ENCODE measurements at regions not wholly inside any gene's neighbourhood (a gene's known extent, or its start where the extent isn't known, plus 50 kb on each side); places are given as distances from the start of the nearest gene placed in this dataset.

DNA sequence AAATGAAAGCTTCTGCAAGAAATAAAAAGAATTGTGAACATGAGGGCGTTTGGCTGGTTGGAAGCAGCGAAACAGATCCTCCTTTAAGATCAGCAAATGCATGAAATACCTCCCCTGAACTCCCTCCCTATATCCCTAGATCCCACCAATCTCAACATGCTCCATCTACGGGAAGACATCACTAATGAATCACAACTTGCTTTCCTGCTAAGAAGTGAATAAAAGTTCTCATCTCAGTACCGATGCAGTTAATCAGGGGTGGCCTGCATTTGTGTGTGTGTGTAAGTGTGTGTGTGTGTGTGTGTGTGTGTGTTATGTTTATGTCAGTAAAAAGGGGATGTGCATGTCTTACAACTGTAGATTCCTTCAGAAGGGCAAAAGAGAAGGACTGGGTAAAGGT, 238.7 kb downstream of the LIG4 start:
- Histone ChIP-seq H3K4me1 (ENCODE audit: insufficient read depth, low read length) (no peaks in the 10 kb centered on the region), H3K27ac (ENCODE audit: low read length) (no peak overlapping the region), H3K79me2 (ENCODE audit: low read length) (no peaks in the 10 kb centered on the region), H3K9ac (ENCODE audit: low read length) (no peak overlapping the region), H3K4me3 (ENCODE audit: low read length) (no peak overlapping the region), H3K9me3 (ENCODE audit: low read length) (no peaks in the 10 kb centered on the region), H3K9me2 (replicated peaks; ENCODE audit: low read length) (no peaks in the 10 kb centered on the region), H3K4me2 (ENCODE audit: low read length) (no peak overlapping the region), H3F3A (ENCODE audit: low read length, unreplicated experiment) (no peaks in the 10 kb centered on the region), H2AFZ (ENCODE audit: low read length) (no peak overlapping the region), H3K27me3 (ENCODE audit: low read length) (no peaks in the 10 kb centered on the region), H3K36me3 (ENCODE audit: low read depth, low read length) (no peaks in the 10 kb centered on the region), H4K20me1 (ENCODE audit: low read length) (no peaks in the 10 kb centered on the region)
- ChIA-PET POLR2A (ENCODE audit: unreplicated experiment) (interaction anchor here (0.7 kb wide), 1 partner anchor 157 kb away, joined by 5 read pairs; no protein-coding TSS in a partner anchor), CTCF (no interaction called here)
- ATAC-seq (no peak), DNase-seq (no peak)
- TF ChIP-seq EZH2 (IDR thresholded peaks at IDR 0.05; ENCODE audit: low read length, unreplicated experiment), result no peak
- TF ChIP-seq, protein P1, sequence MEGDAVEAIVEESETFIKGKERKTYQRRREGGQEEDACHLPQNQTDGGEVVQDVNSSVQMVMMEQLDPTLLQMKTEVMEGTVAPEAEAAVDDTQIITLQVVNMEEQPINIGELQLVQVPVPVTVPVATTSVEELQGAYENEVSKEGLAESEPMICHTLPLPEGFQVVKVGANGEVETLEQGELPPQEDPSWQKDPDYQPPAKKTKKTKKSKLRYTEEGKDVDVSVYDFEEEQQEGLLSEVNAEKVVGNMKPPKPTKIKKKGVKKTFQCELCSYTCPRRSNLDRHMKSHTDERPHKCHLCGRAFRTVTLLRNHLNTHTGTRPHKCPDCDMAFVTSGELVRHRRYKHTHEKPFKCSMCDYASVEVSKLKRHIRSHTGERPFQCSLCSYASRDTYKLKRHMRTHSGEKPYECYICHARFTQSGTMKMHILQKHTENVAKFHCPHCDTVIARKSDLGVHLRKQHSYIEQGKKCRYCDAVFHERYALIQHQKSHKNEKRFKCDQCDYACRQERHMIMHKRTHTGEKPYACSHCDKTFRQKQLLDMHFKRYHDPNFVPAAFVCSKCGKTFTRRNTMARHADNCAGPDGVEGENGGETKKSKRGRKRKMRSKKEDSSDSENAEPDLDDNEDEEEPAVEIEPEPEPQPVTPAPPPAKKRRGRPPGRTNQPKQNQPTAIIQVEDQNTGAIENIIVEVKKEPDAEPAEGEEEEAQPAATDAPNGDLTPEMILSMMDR (conservative IDR thresholded peaks at IDR 0.05; ENCODE audit: low read depth, low read length), result no peak
- no peak for TF ChIP-seq EZH2phosphoT487 (IDR thresholded peaks at IDR 0.05; ENCODE audit: borderline replicate concordance, low read length)
- no TSS peak for BruUV-seq (replicated peaks)
- intact Hi-C loops (cut with micrococcal nuclease), result no loop called here

DNA sequence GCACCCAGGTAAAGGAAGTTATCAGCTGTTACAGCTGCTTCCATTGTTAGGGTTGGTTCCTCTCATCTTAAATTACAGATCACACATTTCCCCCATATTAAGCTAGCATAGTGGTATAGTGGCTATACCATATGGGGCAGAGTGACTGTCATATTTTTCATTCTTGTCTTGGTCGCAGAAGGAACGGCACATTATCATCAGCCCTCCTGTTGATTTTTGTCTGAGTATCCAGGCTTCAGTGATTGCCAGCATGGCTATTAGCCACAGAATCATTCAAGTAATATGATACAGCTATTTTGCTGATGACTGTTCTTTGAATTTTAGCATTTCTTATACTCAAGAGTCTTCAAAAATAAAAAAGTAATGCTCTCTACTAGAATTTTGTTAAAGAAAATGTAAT, 240.9 kb downstream of the LIG4 start:
- POLR2A ChIA-PET (ENCODE audit: unreplicated experiment), result no interaction called here
- no peaks in the 10 kb centered on the region for H3K9me2 ChIP-seq (replicated peaks; ENCODE audit: low read length)
- intact Hi-C loops (cut with micrococcal nuclease), result no loop called here
- H3K27me3 ChIP-seq (ENCODE audit: low read length), result no peaks in the 10 kb centered on the region
- no peaks in the 10 kb centered on the region for H3K9me3 ChIP-seq (ENCODE audit: low read length)
- no peak overlapping the region for H3K4me2 ChIP-seq (ENCODE audit: low read length)
- H3K27ac ChIP-seq (ENCODE audit: low read length), result no peak overlapping the region
- no peaks in the 10 kb centered on the region for H4K20me1 ChIP-seq (ENCODE audit: low read length)
- no peaks in the 10 kb centered on the region for H3K79me2 ChIP-seq (ENCODE audit: low read length)
- CTCF ChIA-PET, result no interaction called here
- no TSS peak for BruUV-seq (replicated peaks)
- H3K4me3 ChIP-seq (ENCODE audit: low read length), result no peak overlapping the region
- H3F3A ChIP-seq (ENCODE audit: low read length, unreplicated experiment), result no peaks in the 10 kb centered on the region
- ATAC-seq (no peak), DNase-seq (no peak)
- H3K9ac ChIP-seq (ENCODE audit: low read length), result no peak overlapping the region
- no peak overlapping the region for H2AFZ ChIP-seq (ENCODE audit: low read length)
- no peaks in the 10 kb centered on the region for H3K4me1 ChIP-seq (ENCODE audit: insufficient read depth, low read length)
- no peaks in the 10 kb centered on the region for H3K36me3 ChIP-seq (ENCODE audit: low read depth, low read length)
- TF ChIP-seq, protein P1 (conservative IDR thresholded peaks at IDR 0.05; ENCODE audit: low read depth, low read length), result no peak
- TF ChIP-seq EZH2 (IDR thresholded peaks at IDR 0.05; ENCODE audit: low read length, unreplicated experiment) (no peak), EZH2phosphoT487 (IDR thresholded peaks at IDR 0.05; ENCODE audit: borderline replicate concordance, low read length) (no peak)

DNA sequence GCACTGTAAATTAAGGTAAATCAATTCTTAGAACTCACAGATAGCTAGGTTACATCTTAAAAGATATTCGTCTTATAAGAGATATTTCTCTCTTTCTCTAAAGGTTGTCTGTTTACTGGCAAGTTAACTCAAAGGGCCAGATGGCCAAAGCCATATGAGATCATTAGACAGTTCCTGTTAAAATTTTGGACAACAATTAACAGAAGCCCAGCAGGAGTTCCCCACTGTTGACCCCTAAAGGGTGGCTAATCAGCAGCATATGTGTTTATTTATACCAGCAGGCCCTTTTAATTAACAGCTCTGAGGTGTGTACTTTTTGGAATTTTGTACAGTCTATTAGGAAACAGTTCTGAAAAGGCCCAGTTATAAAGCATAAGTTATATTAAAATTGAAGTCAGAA, 245.8 kb downstream of the LIG4 start:
- no peaks in the 10 kb centered on the region for H4K20me1 ChIP-seq (ENCODE audit: low read length)
- no peak overlapping the region for H3K27ac ChIP-seq (ENCODE audit: low read length)
- H3F3A ChIP-seq (ENCODE audit: low read length, unreplicated experiment), result no peaks in the 10 kb centered on the region
- no peaks in the 10 kb centered on the region for H3K36me3 ChIP-seq (ENCODE audit: low read depth, low read length)
- no peak overlapping the region for H3K4me2 ChIP-seq (ENCODE audit: low read length)
- H3K9me3 ChIP-seq (ENCODE audit: low read length), result no peaks in the 10 kb centered on the region
- no peak overlapping the region for H3K4me3 ChIP-seq (ENCODE audit: low read length)
- ChIA-PET CTCF (no interaction called here), POLR2A (ENCODE audit: unreplicated experiment) (no interaction called here)
- no peaks in the 10 kb centered on the region for H3K9me2 ChIP-seq (replicated peaks; ENCODE audit: low read length)
- H3K79me2 ChIP-seq (ENCODE audit: low read length), result no peaks in the 10 kb centered on the region
- no peak for DNase-seq
- no peak for ATAC-seq
- intact Hi-C loops (cut with micrococcal nuclease), result no loop called here
- no peaks in the 10 kb centered on the region for H3K27me3 ChIP-seq (ENCODE audit: low read length)
- no peak overlapping the region for H2AFZ ChIP-seq (ENCODE audit: low read length)
- H3K4me1 ChIP-seq (ENCODE audit: insufficient read depth, low read length), result no peaks in the 10 kb centered on the region
- BruUV-seq (replicated peaks), result no TSS peak
- no peak overlapping the region for H3K9ac ChIP-seq (ENCODE audit: low read length)
- TF ChIP-seq, protein P1 (conservative IDR thresholded peaks at IDR 0.05; ENCODE audit: low read depth, low read length), result no peak
- TF ChIP-seq EZH2phosphoT487 (IDR thresholded peaks at IDR 0.05; ENCODE audit: borderline replicate concordance, low read length) (no peak), EZH2 (IDR thresholded peaks at IDR 0.05; ENCODE audit: low read length, unreplicated experiment) (no peak)

All from PC-3 (cell line).